A673 (cell line): ENCODE measurements at regions not wholly inside any gene's neighbourhood (a gene's known extent, or its start where the extent isn't known, plus 50 kb on each side); places are given as distances from the start of the nearest gene placed in this dataset.
"Not testable (repeated sequence)": the region's sequence is repeated elsewhere in the genome, so short reads cannot be mapped to it uniquely, and the experiment has no call there.

ENCODE experiments used
- CTCF ChIP-seq: fragments of 300-800, 200-600 bp; sonication (generic); conservative IDR thresholded peaks from 2 replicates; pipeline ENCODE4 v1.5.1; 2017; ENCODE audit warnings: low read depth, mild to moderate bottlenecking, antibody characterized with exemption, low read length, moderate library complexity, mixed read lengths
- EZH2 ChIP-seq: fragments of 200-600 bp; sonication (generic); IDR thresholded peaks from 2 replicates; pipeline ENCODE4 v1.6.1; 2017; ENCODE audit warnings: borderline replicate concordance, low read depth, mild to moderate bottlenecking, mixed read lengths, antibody characterized with exemption, low read length; ENCODE audit not compliant: poor library complexity, severe bottlenecking

GRCh38 chr10:42138023-42138422, 500.3 kb downstream of the ZNF33B start:
- TF ChIP-seq CTCF, EZH2: not testable (repeated sequence)
